Keratinocyte (primary cell): ENCODE measurements at regions not wholly inside any gene's neighbourhood (a gene's known extent, or its start where the extent isn't known, plus 50 kb on each side); places are given as distances from the start of the nearest gene placed in this dataset.

ENCODE experiments used
- DNase-seq: peaks from one replicate; pipeline ENCODE4 v3.0.0-alpha.2; 2011; ENCODE audit warnings: low read depth, missing footprints, low spot score
- FAIRE-seq: peaks from 2 replicates; lab custom pipeline; 2011; peaks lifted over from hg19 to GRCh38; lab: Jason Lieb, UNC
- H2AFZ ChIP-seq: 2 replicates; pipeline ENCODE4 v1.6.0; 2012; ENCODE audit warnings: low read length, control low read depth, inconsistent platforms; ENCODE audit not compliant: control insufficient read depth
- H3K27ac ChIP-seq: 2 replicates; pipeline ENCODE4 v1.5.1; 2011; ENCODE audit warnings: low read length; ENCODE audit not compliant: control insufficient read depth, insufficient read depth
- H3K27me3 ChIP-seq: 3 replicates; pipeline ENCODE4 v1.6.0; 2011; ENCODE audit warnings: low read length; ENCODE audit not compliant: control insufficient read depth, insufficient read depth; ENCODE audit errors: extremely low read depth
- H3K36me3 ChIP-seq, 2 experiments: 2 replicates in 1 of 2; 3 replicates in 1 of 2; pipeline ENCODE4 v1.5.1; 2011; ENCODE audit warnings: low read length in 2 of 2, mild to moderate bottlenecking in 1 of 2; ENCODE audit not compliant: control insufficient read depth in 2 of 2, insufficient read depth in 2 of 2; ENCODE audit errors: extremely low read depth in 1 of 2
- H3K4me1 ChIP-seq: 3 replicates; pipeline ENCODE4 v1.5.1; 2011; ENCODE audit warnings: low read length; ENCODE audit not compliant: control insufficient read depth, insufficient read depth; ENCODE audit errors: extremely low read depth
- H3K4me2 ChIP-seq: 3 replicates; pipeline ENCODE4 v1.6.0; 2011; ENCODE audit warnings: low read depth, low read length; ENCODE audit not compliant: control insufficient read depth, insufficient read depth; ENCODE audit errors: extremely low read depth
- H3K4me3 ChIP-seq, 3 experiments: fragments of 200-600 bp in 1 of 3; sonication (generic) in 1 of 3; 2 replicates in 2 of 3; 3 replicates in 1 of 3; pipeline ENCODE4 v1.5.1; 2011 to 2016; ENCODE audit warnings: low read length in 3 of 3, mild to moderate bottlenecking in 3 of 3, control low read depth in 2 of 3, inconsistent platforms in 1 of 3, low read depth in 1 of 3, mixed read lengths in 1 of 3, mixed run types in 1 of 3, moderate library complexity in 1 of 3; ENCODE audit not compliant: control insufficient read depth in 2 of 3, insufficient read depth in 2 of 3; ENCODE audit errors: extremely low read depth in 1 of 3
- H3K79me2 ChIP-seq: 2 replicates; pipeline ENCODE4 v1.6.0; 2012; ENCODE audit warnings: low read length; ENCODE audit not compliant: control insufficient read depth, insufficient read depth
- H3K9ac ChIP-seq: 3 replicates; pipeline ENCODE4 v1.6.0; 2011; ENCODE audit warnings: low read length; ENCODE audit not compliant: control insufficient read depth, insufficient read depth; ENCODE audit errors: extremely low read depth
- H3K9me1 ChIP-seq: 3 replicates; pipeline ENCODE4 v1.6.0; 2011; ENCODE audit warnings: low read length; ENCODE audit not compliant: control insufficient read depth, insufficient read depth; ENCODE audit errors: extremely low read depth
- H3K9me3 ChIP-seq: 2 replicates; pipeline ENCODE4 v1.5.1; 2012; ENCODE audit warnings: low read depth, low read length; ENCODE audit not compliant: control insufficient read depth
- H4K20me1 ChIP-seq: 3 replicates; pipeline ENCODE4 v1.6.0; 2011; ENCODE audit warnings: low read length; ENCODE audit not compliant: control insufficient read depth, insufficient read depth; ENCODE audit errors: extremely low read depth
- CTCF ChIP-seq, 3 experiments: IDR thresholded peaks in 1 of 3; conservative IDR thresholded peaks in 1 of 3; optimal IDR thresholded peaks in 1 of 3; 2 replicates in 2 of 3; 3 replicates in 1 of 3; pipeline versions ENCODE3 to v1.5.1; 2011; ENCODE audit warnings: low read length in 3 of 3, mild to moderate bottlenecking in 3 of 3, moderate library complexity in 2 of 3, control low read depth in 1 of 3, inconsistent platforms in 1 of 3; ENCODE audit not compliant: insufficient read depth in 2 of 3; ENCODE audit errors: extremely low read depth in 1 of 3
- EZH2 ChIP-seq: IDR thresholded peaks from one replicate; pipeline ENCODE4 v1.6.1; 2012; ENCODE audit warnings: inconsistent platforms, mild to moderate bottlenecking, low read length, moderate library complexity
- dilution Hi-C: fragments of 300-500 bp; cut with MboI; formaldehyde crosslinking; loops from one replicate; pipeline ENCODE4 v1.7.0; 2020; ENCODE audit warnings: low sequenced_read_pairs; ENCODE audit not compliant: extremely low pct_ligation_motif_present

GRCh38 chr14:106222731-106223130 is 696.3 kb downstream of the TMEM121 start:
- Histone ChIP-seq H3K36me3 (no peaks in the 10 kb centered on the region), H3K4me2 (no peak overlapping the region), H2AFZ (no peak overlapping the region), H3K79me2 (no peaks in the 10 kb centered on the region), H3K9me3 (no peaks in the 10 kb centered on the region), H3K27me3 (no peaks in the 10 kb centered on the region), H3K4me1 (no peaks in the 10 kb centered on the region), H3K4me3 (no peak overlapping the region), H3K9me1 (no peaks in the 10 kb centered on the region), H3K27ac (no peak overlapping the region), H3K9ac (no peak overlapping the region), H4K20me1 (no peaks in the 10 kb centered on the region)
- dilution Hi-C loops, result no loop called here
- no peak for DNase-seq
- FAIRE-seq, result no peak
- no peak for TF ChIP-seq CTCF (optimal IDR thresholded peaks at IDR 0.05 in 1 of 3, IDR thresholded peaks at IDR 0.05 in 1 of 3, conservative IDR thresholded peaks at IDR 0.05 in 1 of 3; ENCODE audit: extremely low read depth in 1 of 3, insufficient read depth in 2 of 3, low read length in 3 of 3)
- no peak for TF ChIP-seq EZH2

- dilution Hi-C loops, result no loop called here
- no peaks in the 10 kb centered on the region for H3K4me1 ChIP-seq
- no peaks in the 10 kb centered on the region for H3K27me3 ChIP-seq
- H3K79me2 ChIP-seq, result no peaks in the 10 kb centered on the region
- no peaks in the 10 kb centered on the region for H4K20me1 ChIP-seq
- no peak overlapping the region for H3K4me3 ChIP-seq
- no peaks in the 10 kb centered on the region for H3K9me1 ChIP-seq
- FAIRE-seq (no peak), DNase-seq (no peak)
- H3K9me3 ChIP-seq, result no peaks in the 10 kb centered on the region
- no peak overlapping the region for H3K4me2 ChIP-seq
- H3K27ac ChIP-seq, result no peak overlapping the region
- TF ChIP-seq EZH2, result no peak
- no peak for TF ChIP-seq CTCF (optimal IDR thresholded peaks at IDR 0.05 in 1 of 3, IDR thresholded peaks at IDR 0.05 in 1 of 3, conservative IDR thresholded peaks at IDR 0.05 in 1 of 3; ENCODE audit: extremely low read depth in 1 of 3, insufficient read depth in 2 of 3, low read length in 3 of 3)
- no peak overlapping the region for H2AFZ ChIP-seq
- H3K9ac ChIP-seq, result no peak overlapping the region
- no peaks in the 10 kb centered on the region for H3K36me3 ChIP-seq
Measured at GRCh38 chr14:106227793-106228192, 701.4 kb downstream of the TMEM121 start.
